Smooth muscle cell (in vitro differentiated cells): ENCODE measurements at regions not wholly inside any gene's neighbourhood (a gene's known extent, or its start where the extent isn't known, plus 50 kb on each side); places are given as distances from the start of the nearest gene placed in this dataset.

Experiments
- DNase-seq: peaks from one replicate; lab custom pipeline; 2025; ENCODE audit not compliant: unreplicated experiment; lab: John Stamatoyannopoulos, UW
- H2AFZ ChIP-seq: fragments of 200-600 bp; sonication (generic); 2 replicates; pipeline ENCODE4 v1.6.0; 2016; ENCODE audit warnings: antibody characterized with exemption, low read depth, mild to moderate bottlenecking
- H3F3A ChIP-seq: fragments of 200-600 bp; sonication (generic); 2 replicates; pipeline ENCODE4 v1.6.0; 2017; ENCODE audit warnings: antibody characterized with exemption, low read depth
- H3K27ac ChIP-seq: fragments of 200-600 bp; sonication (generic); 2 replicates; pipeline ENCODE4 v1.5.1; 2016; ENCODE audit warnings: low read depth, mild to moderate bottlenecking
- H3K27me3 ChIP-seq: fragments of 200-600 bp; sonication (generic); 2 replicates; pipeline ENCODE4 v1.6.1; 2016; ENCODE audit warnings: low read depth, mild to moderate bottlenecking
- H3K36me3 ChIP-seq: fragments of 200-600 bp; sonication (generic); 2 replicates; pipeline ENCODE4 v1.5.1; 2016; ENCODE audit warnings: low read depth
- H3K4me1 ChIP-seq: fragments of 200-600 bp; sonication (generic); 2 replicates; pipeline ENCODE4 v1.5.1; 2016; ENCODE audit warnings: low read depth
- H3K4me2 ChIP-seq: fragments of 200-600 bp; sonication (generic); 2 replicates; pipeline ENCODE4 v1.6.0; 2016; ENCODE audit warnings: mild to moderate bottlenecking
- H3K4me3 ChIP-seq: fragments of 200-600 bp; sonication (generic); 2 replicates; pipeline ENCODE4 v1.5.1; 2016; ENCODE audit warnings: mild to moderate bottlenecking
- H3K79me2 ChIP-seq: fragments of 200-600 bp; sonication (generic); 2 replicates; pipeline ENCODE4 v1.6.0; 2016; ENCODE audit warnings: low read depth, mild to moderate bottlenecking
- H3K9ac ChIP-seq: fragments of 200-600 bp; sonication (generic); 2 replicates; pipeline ENCODE4 v1.6.0; 2016; ENCODE audit warnings: low read depth
- H3K9me3 ChIP-seq: fragments of 200-600 bp; sonication (generic); replicated peaks from 2 replicates; pipeline ENCODE4 v1.5.1; 2016; ENCODE audit warnings: low read depth
- H4K20me1 ChIP-seq: fragments of 200-600 bp; sonication (generic); 2 replicates; pipeline ENCODE4 v1.6.0; 2016; ENCODE audit warnings: low read depth
- WGBS: methylation state at CpG from one replicate; pipeline ENCODE4 v1.1.7; 2016; ENCODE audit warnings: low lambda C conversion rate; 5-methylcytosine and 5-hydroxymethylcytosine counted together
- TF ChIP-seq, protein P1 (sequence below): fragments of 200-600 bp; sonication (generic); IDR thresholded peaks from 2 replicates; pipeline ENCODE4 v1.5.1; 2017; ENCODE audit warnings: borderline replicate concordance, mild to moderate bottlenecking, antibody characterized with exemption; ENCODE audit not compliant: insufficient read depth, poor library complexity, severe bottlenecking

- H3K79me2 ChIP-seq = no peaks in the 10 kb centered on the region
- H3K4me3 ChIP-seq = no peak overlapping the region
- DNase-seq = no peak
- WGBS = 78% methylated on average over 2 of the region's 2 CpGs
- no peaks in the 10 kb centered on the region for H4K20me1 ChIP-seq
- H3K27ac ChIP-seq = no peak overlapping the region
- TF ChIP-seq, protein P1, sequence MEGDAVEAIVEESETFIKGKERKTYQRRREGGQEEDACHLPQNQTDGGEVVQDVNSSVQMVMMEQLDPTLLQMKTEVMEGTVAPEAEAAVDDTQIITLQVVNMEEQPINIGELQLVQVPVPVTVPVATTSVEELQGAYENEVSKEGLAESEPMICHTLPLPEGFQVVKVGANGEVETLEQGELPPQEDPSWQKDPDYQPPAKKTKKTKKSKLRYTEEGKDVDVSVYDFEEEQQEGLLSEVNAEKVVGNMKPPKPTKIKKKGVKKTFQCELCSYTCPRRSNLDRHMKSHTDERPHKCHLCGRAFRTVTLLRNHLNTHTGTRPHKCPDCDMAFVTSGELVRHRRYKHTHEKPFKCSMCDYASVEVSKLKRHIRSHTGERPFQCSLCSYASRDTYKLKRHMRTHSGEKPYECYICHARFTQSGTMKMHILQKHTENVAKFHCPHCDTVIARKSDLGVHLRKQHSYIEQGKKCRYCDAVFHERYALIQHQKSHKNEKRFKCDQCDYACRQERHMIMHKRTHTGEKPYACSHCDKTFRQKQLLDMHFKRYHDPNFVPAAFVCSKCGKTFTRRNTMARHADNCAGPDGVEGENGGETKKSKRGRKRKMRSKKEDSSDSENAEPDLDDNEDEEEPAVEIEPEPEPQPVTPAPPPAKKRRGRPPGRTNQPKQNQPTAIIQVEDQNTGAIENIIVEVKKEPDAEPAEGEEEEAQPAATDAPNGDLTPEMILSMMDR = no peak
- no peaks in the 10 kb centered on the region for H3K27me3 ChIP-seq
- H3K36me3 ChIP-seq = no peaks in the 10 kb centered on the region
- no peak overlapping the region for H3K9ac ChIP-seq
- no peaks in the 10 kb centered on the region for H3K4me1 ChIP-seq
- no peaks in the 10 kb centered on the region for H3K9me3 ChIP-seq
- no peak overlapping the region for H3K4me2 ChIP-seq
- no peaks in the 10 kb centered on the region for H3F3A ChIP-seq
- H2AFZ ChIP-seq = no peak overlapping the region
Measured at GRCh38 chr5:93278896-93279295, 302.1 kb downstream of the NR2F1-AS1 start.

DNA sequence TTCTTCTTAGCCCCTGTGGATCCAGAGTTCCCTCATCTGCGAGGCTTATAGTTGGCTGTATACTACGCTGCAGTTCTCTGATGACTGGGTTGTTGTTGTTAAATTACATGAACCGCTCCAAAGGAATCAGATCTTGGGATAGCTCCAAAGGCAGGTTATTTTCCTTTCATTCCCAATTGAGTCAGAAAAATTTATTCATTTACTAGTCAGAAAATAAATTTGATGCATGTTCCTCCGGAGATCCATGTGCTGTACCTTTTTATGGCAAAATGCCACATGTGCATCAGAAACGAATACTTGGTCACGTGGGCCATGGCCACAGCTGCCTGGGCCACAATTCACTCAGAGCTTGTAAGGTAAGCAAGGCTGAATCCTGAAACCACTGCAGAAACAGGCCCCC lies 304.0 kb downstream of the NR2F1-AS1 start:
- no peak overlapping the region for H3K4me2 ChIP-seq
- no peaks in the 10 kb centered on the region for H3K9me3 ChIP-seq
- no peak overlapping the region for H2AFZ ChIP-seq
- no peaks in the 10 kb centered on the region for H3K27me3 ChIP-seq
- no peak overlapping the region for H3K27ac ChIP-seq
- H3K4me3 ChIP-seq = no peak overlapping the region
- no peak overlapping the region for H3K9ac ChIP-seq
- over 99% methylated on average over 6 of the region's 6 CpGs for WGBS
- H3K4me1 ChIP-seq = no peaks in the 10 kb centered on the region
- H3K36me3 ChIP-seq = no peaks in the 10 kb centered on the region
- no peaks in the 10 kb centered on the region for H4K20me1 ChIP-seq
- no peaks in the 10 kb centered on the region for H3K79me2 ChIP-seq
- TF ChIP-seq, protein P1 = no peak
- DNase-seq = no peak
- no peaks in the 10 kb centered on the region for H3F3A ChIP-seq

DNA sequence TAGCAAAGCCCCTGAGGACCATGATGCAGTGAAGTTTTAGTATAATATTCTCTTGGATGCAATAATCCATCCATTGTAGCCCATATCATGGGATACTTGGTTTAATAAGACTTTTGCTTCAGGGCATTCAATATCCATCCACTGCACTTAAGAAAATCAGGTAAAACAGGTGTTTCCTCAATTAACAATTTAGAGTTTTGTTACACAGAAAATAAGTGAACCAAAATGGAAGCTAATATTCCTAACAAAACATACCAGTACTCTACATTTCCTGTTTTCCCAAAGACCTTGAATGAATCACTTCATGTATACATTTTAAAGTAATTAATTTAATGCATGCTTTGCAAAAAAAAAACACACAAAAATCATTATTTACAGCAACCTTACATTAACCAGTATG lies 305.6 kb downstream of the NR2F1-AS1 start:
- TF ChIP-seq, protein P1 = no peak

GRCh38 chr5:93274291-93274690 lies 306.7 kb downstream of the NR2F1-AS1 start:
- 48% methylated on average over 5 of the region's 5 CpGs for WGBS
- Histone ChIP-seq H3K9ac (no peak overlapping the region), H3K4me1 (no peaks in the 10 kb centered on the region), H2AFZ (no peak overlapping the region), H3K4me2 (no peak overlapping the region), H3K27me3 (no peaks in the 10 kb centered on the region), H3K36me3 (no peaks in the 10 kb centered on the region), H3K4me3 (no peak overlapping the region), H3F3A (no peaks in the 10 kb centered on the region), H3K9me3 (no peaks in the 10 kb centered on the region), H4K20me1 (no peaks in the 10 kb centered on the region), H3K79me2 (no peaks in the 10 kb centered on the region), H3K27ac (no peak overlapping the region)
- TF ChIP-seq, protein P1 = no peak
- DNase-seq = no peak

More for the DNA sequence above, 305.6 kb downstream of the NR2F1-AS1 start:
- Histone ChIP-seq H3K79me2 (no peaks in the 10 kb centered on the region), H3F3A (no peaks in the 10 kb centered on the region), H2AFZ (no peak overlapping the region), H4K20me1 (no peaks in the 10 kb centered on the region), H3K27me3 (no peaks in the 10 kb centered on the region), H3K4me3 (no peak overlapping the region), H3K4me2 (no peak overlapping the region), H3K9me3 (no peaks in the 10 kb centered on the region), H3K36me3 (no peaks in the 10 kb centered on the region), H3K4me1 (no peaks in the 10 kb centered on the region), H3K27ac (no peak overlapping the region), H3K9ac (no peak overlapping the region)
- no peak for DNase-seq
